ENCODE measurements at regions not wholly inside any gene's neighbourhood (a gene's known extent, or its start where the extent isn't known, plus 50 kb on each side); places are given as distances from the start of the nearest gene placed in this dataset.
"Not testable (repeated sequence)": the region's sequence is repeated elsewhere in the genome, so short reads cannot be mapped to it uniquely, and the experiment has no call there.

DNA sequence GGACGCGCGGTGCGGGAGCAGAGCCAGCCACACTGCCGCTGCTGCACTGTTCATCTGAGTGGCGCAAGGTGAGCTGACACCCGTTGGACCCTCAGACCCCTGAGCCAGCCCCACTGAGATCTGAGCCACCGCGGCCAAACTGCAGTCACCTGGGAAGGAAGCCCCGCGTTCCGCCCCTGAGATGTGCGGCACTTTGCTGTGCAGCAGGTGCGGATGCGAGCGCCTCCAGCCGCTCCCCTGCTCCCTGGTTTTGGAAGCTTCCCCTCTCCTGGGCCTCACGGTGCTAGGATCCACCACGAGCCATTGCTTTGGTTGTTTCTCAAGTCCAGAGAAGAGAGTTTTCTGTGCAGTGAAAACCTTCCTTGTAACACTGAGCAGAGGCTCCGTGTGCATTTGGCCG lies 254.1 kb downstream of the ADGRD1 start:
- TF ChIP-seq POLR2A (IDR thresholded peaks at IDR 0.05; ENCODE audit: low read length); GATA1 (IDR thresholded peaks at IDR 0.05; ENCODE audit: low read depth, low read length): not testable (repeated sequence)
